NCI-H2196 (cell line): ENCODE measurements at regions not wholly inside any gene's neighbourhood (a gene's known extent, or its start where the extent isn't known, plus 50 kb on each side); places are given as distances from the start of the nearest gene placed in this dataset.
"Not testable (repeated sequence)": the region's sequence is repeated elsewhere in the genome, so short reads cannot be mapped to it uniquely, and the experiment has no call there.

ENCODE experiments used
- DNase-seq: peaks from one replicate; lab custom pipeline; 2025; ENCODE audit not compliant: unreplicated experiment; lab: John Stamatoyannopoulos, UW

- DNase-seq = no peak
Observed at GRCh38 chr6:112851146-112851545, 504.0 kb downstream of the RFPL4B start.

GRCh38 chr6:112853162-112853561 lies 506.0 kb downstream of the RFPL4B start:
- no peak for DNase-seq

GRCh38 chr6:112863753-112864152 lies 516.6 kb downstream of the RFPL4B start:
- DNase-seq = no peak

- no peak for DNase-seq
Observed at GRCh38 chr6:112865131-112865530, 518.0 kb downstream of the RFPL4B start.

- DNase-seq = no peak
Observed at GRCh38 chr6:112874881-112875280, 527.8 kb downstream of the RFPL4B start.

GRCh38 chr6:112877134-112878100 lies 530.3 kb downstream of the RFPL4B start:
- DNase-seq = no peak

GRCh38 chr6:112879920-112880413 lies 532.8 kb downstream of the RFPL4B start:
- no peak for DNase-seq

GRCh38 chr6:112881027-112881426 lies 533.9 kb downstream of the RFPL4B start:
- DNase-seq = no peak

GRCh38 chr6:112881828-112882780 lies 535.0 kb downstream of the RFPL4B start:
- no peak for DNase-seq

- no peak for DNase-seq
Observed at GRCh38 chr6:112883095-112883494, 536.0 kb downstream of the RFPL4B start.

- DNase-seq = no peak
Observed at GRCh38 chr6:112886415-112886814, 539.3 kb downstream of the RFPL4B start.

GRCh38 chr6:112887424-112887823 lies 540.3 kb downstream of the RFPL4B start:
- not testable (repeated sequence) for DNase-seq

GRCh38 chr6:112899541-112899940 lies 552.4 kb downstream of the RFPL4B start:
- DNase-seq = no peak

GRCh38 chr6:112903361-112903760 lies 556.2 kb downstream of the RFPL4B start:
- no peak for DNase-seq

GRCh38 chr6:112906726-112907125 lies 559.6 kb downstream of the RFPL4B start:
- peak; percentile 30 for DNase-seq

GRCh38 chr6:112909781-112910180 lies 562.7 kb downstream of the RFPL4B start:
- DNase-seq = no peak

GRCh38 chr6:112910256-112910655 lies 563.1 kb downstream of the RFPL4B start:
- no peak for DNase-seq

- no peak for DNase-seq
Observed at GRCh38 chr6:112911959-112912358, 564.8 kb downstream of the RFPL4B start.

GRCh38 chr6:112912416-112913101 lies 565.4 kb downstream of the RFPL4B start:
- no peak for DNase-seq

GRCh38 chr6:112919744-112920143 lies 572.6 kb downstream of the RFPL4B start:
- not testable (repeated sequence) for DNase-seq

GRCh38 chr6:112920994-112921393 lies 573.9 kb downstream of the RFPL4B start:
- DNase-seq = no peak
